DMS53 treated with DMSO at 0.1 percent for 48 hours (cell line): ENCODE measurements at regions not wholly inside any gene's neighbourhood (a gene's known extent, or its start where the extent isn't known, plus 50 kb on each side); places are given as distances from the start of the nearest gene placed in this dataset.

Experiments
- DNase-seq: peaks from one replicate; lab custom pipeline; 2025; ENCODE audit not compliant: unreplicated experiment; lab: John Stamatoyannopoulos, UW

DNA sequence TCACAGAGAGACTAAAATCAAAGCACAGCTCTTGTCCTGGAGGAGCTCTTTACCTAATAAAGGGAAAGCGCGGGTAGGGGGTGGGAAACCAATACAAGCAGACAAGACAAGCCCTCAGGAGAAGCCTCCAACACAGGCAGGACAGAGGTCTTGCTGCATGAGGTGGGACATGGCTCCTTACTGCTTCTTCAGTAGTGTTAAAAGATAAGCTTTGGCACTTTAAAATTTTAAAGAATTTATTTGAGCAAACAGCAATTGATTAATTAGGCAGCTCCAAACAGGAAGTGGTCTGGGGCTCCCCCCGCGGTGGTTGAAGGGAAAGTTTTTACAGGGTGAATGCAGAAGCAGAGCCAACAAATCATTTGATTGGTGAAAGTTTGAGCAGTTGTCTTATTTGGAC lies 50.3 kb upstream of the MACC1 start:
- DNase-seq, result no peak

DNA sequence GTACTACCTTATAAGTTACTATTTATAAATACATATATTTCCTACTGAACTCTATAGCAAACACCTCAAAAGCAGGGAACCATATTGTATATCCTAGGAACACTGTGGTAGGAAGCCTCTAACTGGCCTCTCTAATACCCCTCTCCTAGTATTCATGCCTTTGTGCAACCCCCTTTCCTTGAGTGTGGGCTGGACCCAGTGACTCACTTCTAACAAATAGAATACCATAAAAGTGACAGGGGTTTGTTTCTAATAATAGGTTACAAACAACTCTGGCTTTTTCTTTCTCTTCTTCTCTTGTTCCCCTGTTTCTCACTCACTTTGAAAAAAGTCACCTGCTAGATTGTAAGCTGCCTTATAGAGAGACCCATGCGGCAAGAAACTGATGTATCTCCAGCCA lies 51.6 kb upstream of the MACC1 start:
- DNase-seq, result peak; percentile 56

DNA sequence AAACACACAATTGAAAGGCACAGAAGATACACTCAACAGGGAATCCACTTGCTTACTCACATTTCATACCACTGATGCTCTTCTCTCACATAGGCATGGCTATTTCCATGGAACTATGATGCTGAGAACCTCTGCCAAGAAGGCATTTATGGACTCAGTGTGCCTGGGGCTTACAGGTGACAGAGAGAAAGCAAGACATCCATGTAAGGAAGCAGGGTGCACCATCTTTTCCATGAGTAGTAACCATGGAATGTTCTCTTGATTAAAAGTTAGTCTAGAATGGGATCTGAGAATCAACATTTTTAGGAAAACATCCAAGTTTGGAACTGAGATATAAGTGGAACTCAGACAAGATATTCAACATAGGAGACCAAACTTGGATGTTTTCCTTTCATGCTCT lies 52.5 kb upstream of the MACC1 start:
- no peak for DNase-seq

DNA sequence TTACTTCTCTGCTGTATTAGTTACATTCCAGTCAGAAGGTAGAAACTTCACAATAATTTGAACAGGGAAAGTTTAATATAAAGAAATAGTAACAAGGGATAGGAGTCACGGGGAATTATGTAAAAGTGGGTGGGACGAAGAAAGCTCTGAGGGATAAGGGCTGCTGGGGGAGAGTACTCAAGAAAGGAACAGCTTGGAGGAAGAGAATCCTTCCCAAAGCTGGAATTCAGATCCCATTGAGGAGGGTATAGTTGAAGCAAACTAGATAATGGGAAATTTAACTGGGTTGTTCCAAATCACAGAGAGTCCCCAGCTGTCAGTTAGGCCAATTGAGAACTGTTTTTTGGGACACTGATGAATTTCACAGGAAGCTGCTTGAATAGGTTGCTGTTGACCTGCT lies 53.2 kb upstream of the MACC1 start:
- DNase-seq, result no peak

DNA sequence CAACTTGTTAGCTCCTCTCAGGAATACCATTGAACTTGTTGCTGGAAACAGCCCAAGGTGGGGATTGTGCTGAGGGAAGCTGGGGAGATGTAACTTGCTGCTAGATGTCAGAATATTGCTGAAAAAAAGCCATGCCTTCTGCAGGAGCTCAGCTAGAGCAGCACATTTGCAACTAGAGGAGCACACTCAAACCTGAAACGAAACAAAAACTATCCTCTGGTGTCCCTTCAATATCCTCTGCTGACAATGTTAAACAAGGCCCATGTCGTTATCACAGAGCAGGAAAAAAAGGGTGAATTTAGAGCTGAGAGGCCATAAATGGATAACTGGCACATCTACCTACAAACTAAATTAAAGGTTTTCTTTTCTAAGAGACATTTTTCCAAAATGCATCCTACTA lies 53.7 kb upstream of the MACC1 start:
- no peak for DNase-seq

DNA sequence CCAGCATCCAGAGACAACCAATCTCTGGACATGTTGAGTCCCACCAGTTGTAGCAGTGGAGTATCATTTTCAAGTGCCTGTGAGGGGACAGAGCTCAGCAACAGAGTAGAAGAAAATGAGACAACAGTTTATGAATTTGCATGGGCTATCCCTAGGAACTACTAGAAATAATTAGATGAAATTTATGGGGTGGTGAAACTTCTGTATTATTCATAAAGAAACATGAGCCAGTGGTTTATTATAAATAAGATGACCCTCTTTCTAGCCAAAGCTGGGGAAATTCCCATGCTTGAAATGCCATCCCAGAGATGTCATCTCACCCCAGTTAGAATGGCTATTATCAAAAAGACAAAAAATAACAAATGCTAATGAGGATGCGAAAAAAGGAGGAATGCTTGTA lies 55.1 kb upstream of the ITGB8 start:
- DNase-seq, result no peak

DNA sequence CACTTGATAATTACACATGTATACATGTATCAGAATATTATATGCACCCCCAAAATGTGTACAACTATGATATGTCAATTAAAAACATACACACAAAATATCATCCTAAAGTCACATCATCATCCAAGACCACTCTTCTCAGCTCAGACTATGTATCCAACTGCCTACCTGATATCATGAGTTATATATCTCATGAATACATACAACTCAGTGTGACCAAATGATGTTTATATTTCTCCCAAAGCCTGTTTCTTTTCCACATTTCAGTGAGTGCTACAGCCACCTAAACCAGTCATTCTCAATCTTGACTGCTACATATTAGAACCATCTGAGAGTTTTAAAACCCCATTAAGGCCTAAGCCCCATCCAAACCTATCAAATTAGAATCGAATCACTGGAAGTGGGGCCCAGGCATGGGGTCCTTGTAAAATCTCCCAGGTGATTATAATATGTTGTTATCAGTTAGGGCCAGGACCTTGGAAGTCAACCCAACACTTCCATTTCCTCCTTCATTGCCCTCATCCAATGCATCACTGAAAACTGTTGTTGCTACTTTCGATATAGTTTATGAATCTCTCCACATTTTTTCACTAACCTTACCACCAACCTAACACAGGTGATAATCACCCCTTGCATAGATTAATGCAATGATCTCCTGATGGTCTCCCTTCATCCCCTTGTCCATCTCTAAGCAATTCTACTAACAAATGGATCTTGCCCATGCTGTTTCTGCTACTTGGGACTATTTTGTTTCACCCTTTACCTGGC lies 53.8 kb upstream of the ITGB8 start:
- DNase-seq, result no peak

DNA sequence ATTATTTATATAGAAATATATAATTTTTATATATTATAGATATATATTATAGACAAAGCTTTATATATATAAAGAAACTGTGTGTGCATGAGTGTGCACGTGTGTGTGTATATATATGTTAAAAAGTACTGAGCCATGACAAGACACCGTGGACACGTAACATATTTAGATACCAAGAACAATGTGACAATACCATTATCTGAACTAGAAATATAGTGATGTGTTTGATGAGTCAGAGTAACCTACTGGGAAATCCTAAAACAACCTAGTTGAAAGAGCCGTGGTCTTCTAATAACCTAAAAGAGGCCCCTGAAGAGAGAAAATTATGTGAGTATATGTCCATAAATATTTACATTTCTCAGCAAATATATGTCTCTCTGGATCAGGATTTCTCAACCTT lies 50.7 kb upstream of the ITGB8 start:
- peak; percentile 71 for DNase-seq

DNA sequence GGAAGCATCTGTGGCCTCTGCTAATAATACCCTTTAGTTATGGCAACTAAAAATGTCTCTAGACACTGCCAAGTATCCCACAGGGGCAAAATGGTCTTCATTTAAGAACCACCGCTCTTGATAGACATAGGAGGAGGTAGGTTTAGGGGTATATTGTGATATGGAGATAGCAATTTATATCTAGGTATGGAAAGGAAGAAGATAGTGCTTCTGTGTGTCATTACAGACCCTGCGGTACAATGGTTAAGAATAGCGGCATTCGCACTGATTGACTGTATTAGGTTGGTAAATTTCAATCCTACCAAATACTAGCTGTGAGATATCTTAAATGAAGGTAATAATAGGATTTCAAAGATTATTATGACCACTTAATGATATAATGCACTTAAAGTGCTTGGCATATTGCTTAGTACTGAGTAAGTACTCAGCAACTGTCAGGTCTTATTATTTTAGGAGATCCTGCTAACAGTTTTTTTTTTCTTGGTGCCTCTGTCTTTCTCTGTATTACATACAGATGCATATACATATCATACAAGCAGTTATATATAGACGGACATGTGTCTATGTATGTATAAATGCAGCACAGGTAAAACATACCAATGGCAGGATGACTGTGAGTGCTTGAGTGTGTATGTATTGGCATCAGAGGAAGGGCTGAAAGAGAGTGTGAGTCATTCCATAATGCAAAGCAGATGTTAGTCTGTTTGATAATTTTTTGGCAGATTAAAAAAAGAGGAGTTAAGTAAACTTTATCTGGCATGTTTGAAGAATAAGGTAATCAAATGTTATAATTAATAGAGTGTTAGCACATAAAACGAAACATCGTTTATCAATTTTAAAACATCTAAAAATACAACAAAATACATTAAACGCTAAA lies 50.0 kb upstream of the ITGB8 start:
- DNase-seq, result peak; percentile 94
